ENCODE measurements at regions not wholly inside any gene's neighbourhood (a gene's known extent, or its start where the extent isn't known, plus 50 kb on each side); places are given as distances from the start of the nearest gene placed in this dataset.

DNA sequence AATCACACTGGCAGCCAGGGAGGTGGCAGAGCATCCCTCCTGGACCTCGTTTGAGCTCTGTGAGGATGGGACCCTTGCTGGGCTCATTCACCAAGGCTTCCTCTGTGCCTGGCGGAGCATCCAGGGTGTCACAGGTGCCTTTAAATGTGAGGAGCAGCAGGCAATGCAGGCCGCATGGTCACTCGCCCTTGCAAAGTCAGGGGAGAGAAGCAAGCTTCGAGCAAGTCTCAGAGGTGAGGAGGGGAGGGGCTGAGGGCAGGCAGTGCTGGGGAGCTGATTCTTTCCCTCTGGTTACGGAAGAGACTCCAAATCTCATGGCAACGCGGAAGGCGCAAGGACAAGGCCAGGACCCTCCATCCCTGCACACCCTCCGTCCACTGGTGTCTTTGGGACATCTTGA lies 182.7 kb upstream of the PMEPA1 start:
- H3K36me3 ChIP-seq (ENCODE audit: control insufficient read depth in 2 of 2, extremely low read depth in 1 of 2, insufficient read depth in 2 of 2, low read length in 2 of 2): no peaks in the 10 kb centered on the region
- BruUV-seq (replicated peaks): no TSS peak
- dilution Hi-C loops (cut with MboI; ENCODE audit: extremely low pct_ligation_motif_present, low sequenced_read_pairs) (no loop called here), intact Hi-C loops (cut with micrococcal nuclease) (no loop called here)
- no peaks in the 10 kb centered on the region for H3K4me1 ChIP-seq (ENCODE audit: control insufficient read depth, extremely low read depth, insufficient read depth, low read length)
- TF ChIP-seq MYC (IDR thresholded peaks at IDR 0.05; ENCODE audit: low read depth, low read length) (no peak), POLR2A (IDR thresholded peaks at IDR 0.05; ENCODE audit: low read depth, low read length) (no peak), EZH2 (IDR thresholded peaks at IDR 0.05; ENCODE audit: borderline replicate concordance, low read depth, low read length, severe bottlenecking) (no peak), CTCF (IDR thresholded peaks at IDR 0.05; ENCODE audit: extremely low read depth in 1 of 2, insufficient read depth in 1 of 2, low read depth in 1 of 2, low read length in 2 of 2) (no peak), POLR2AphosphoS5 (IDR thresholded peaks at IDR 0.05; ENCODE audit: insufficient read depth, low read depth, low read length) (no peak), GATA2 (IDR thresholded peaks at IDR 0.05; ENCODE audit: insufficient read depth, insufficient read length, low read depth, low read length) (no peak), MAX (IDR thresholded peaks at IDR 0.05; ENCODE audit: insufficient read depth, insufficient read length) (no peak), JUN (IDR thresholded peaks at IDR 0.05; ENCODE audit: borderline replicate concordance, insufficient read depth, insufficient read length, low read depth) (no peak), FOS (IDR thresholded peaks at IDR 0.05; ENCODE audit: borderline replicate concordance, insufficient read depth, low read length) (no peak)
- ChIA-PET CTCF (no interaction called here), POLR2A (no interaction called here)
- no peak overlapping the region for H3K9ac ChIP-seq (replicated peaks; ENCODE audit: extremely low read depth, insufficient read depth, low read length)
- H3K9me1 ChIP-seq (replicated peaks; ENCODE audit: control insufficient read depth, extremely low read depth, insufficient read depth, low read length): no peaks in the 10 kb centered on the region
- H3K4me3 ChIP-seq (replicated peaks in 1 of 3; ENCODE audit: insufficient read depth in 1 of 3, low read depth in 1 of 3, low read length in 3 of 3): no peak overlapping the region
- no peak overlapping the region for H2AFZ ChIP-seq (ENCODE audit: low read depth, low read length)
- H3K79me2 ChIP-seq (ENCODE audit: control insufficient read depth, insufficient read depth, low read length): no peaks in the 10 kb centered on the region
- no peaks in the 10 kb centered on the region for H3K9me3 ChIP-seq (replicated peaks; ENCODE audit: control insufficient read depth, insufficient read depth, low read length)
- H3K27ac ChIP-seq (ENCODE audit: insufficient read depth, low read depth, low read length): no peak overlapping the region
- H3K4me2 ChIP-seq (ENCODE audit: insufficient read depth, low read length): no peak overlapping the region
- FAIRE-seq (no peak), DNase-seq (ENCODE audit: low read depth, low spot score) (no peak)
- H4K20me1 ChIP-seq (replicated peaks; ENCODE audit: control insufficient read depth, extremely low read depth, insufficient read depth, low read length): no peaks in the 10 kb centered on the region
- no peaks in the 10 kb centered on the region for H3K27me3 ChIP-seq (ENCODE audit: control insufficient read depth in 2 of 2, insufficient read depth in 2 of 2, low read length in 2 of 2)
